ENCODE measurements at regions not wholly inside any gene's neighbourhood (a gene's known extent, or its start where the extent isn't known, plus 50 kb on each side); places are given as distances from the start of the nearest gene placed in this dataset.
"Not testable (repeated sequence)": the region's sequence is repeated elsewhere in the genome, so short reads cannot be mapped to it uniquely, and the experiment has no call there.

DNA sequence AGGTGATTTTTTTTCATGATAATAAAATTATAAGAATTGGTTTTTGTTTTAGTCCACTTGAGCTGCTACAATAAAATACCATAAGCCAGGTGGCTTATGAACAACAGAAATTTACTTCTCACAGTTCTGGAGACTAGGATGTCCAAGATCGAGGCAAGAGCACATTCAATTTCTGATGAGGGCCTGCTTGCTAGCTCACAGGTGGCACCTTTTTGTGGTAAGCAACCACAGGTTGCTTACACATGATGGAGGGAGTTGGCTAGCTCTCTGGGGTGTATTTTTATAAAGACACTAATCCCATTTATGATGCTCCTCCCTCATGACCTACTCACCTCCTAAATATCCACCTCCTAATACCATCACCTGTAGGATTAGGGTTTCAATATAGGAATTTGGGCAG lies 1248.5 kb upstream of the TENM3 start:
- no peaks in the 10 kb centered on the region for H3K9me3 ChIP-seq

DNA sequence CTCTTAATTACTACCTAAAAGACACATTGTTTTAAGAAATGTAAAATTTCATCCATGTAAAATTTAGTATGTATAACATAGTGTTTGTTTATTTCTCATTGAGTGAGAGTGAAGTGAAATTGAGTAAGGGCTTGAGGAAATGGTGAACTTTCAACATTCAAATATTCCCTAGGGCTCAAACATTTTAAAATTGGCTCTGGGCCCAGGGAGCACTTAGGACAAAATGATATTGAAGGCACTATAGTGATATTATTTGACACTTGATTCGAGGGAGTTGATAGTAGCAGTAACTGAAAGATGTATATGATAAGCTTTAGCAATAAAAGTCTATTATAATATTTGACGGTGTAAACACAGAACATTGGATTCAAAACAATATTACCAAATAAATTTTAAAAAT lies 1244.0 kb upstream of the TENM3 start:
- Histone ChIP-seq H3K4me3 (no peak overlapping the region), H3K36me3 (no peaks in the 10 kb centered on the region), H3K27me3 (no peaks in the 10 kb centered on the region), H3K9me3 (no peaks in the 10 kb centered on the region)
- DNase-seq, result no peak

More for the DNA sequence above, 1248.5 kb upstream of the TENM3 start:
- DNase-seq, result no peak
- H3K36me3 ChIP-seq, result no peaks in the 10 kb centered on the region
- H3K27me3 ChIP-seq, result no peaks in the 10 kb centered on the region
- no peak overlapping the region for H3K4me3 ChIP-seq

DNA sequence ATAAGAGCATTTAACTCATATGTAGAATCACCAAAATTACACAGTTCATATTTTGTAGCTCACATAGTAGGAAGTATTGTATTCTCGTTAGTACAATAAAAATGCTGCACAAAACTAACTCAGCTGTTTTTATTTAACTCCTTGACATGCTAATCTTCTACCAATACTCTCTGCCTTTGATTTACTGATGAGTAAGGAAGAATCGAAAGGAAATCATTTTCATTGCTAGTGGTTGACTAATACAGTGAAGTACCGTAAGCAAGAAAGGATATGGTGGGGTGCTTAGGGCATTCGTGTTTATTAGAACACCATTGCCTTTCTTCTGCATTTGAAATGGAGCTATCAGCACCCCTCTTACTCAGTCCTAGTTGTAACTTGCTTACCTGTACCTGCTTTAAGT lies 1239.1 kb upstream of the TENM3 start:
- no peak for DNase-seq
- H3K4me3 ChIP-seq, result no peak overlapping the region
- H3K27me3 ChIP-seq, result no peaks in the 10 kb centered on the region
- no peaks in the 10 kb centered on the region for H3K36me3 ChIP-seq
- no peaks in the 10 kb centered on the region for H3K9me3 ChIP-seq

DNA sequence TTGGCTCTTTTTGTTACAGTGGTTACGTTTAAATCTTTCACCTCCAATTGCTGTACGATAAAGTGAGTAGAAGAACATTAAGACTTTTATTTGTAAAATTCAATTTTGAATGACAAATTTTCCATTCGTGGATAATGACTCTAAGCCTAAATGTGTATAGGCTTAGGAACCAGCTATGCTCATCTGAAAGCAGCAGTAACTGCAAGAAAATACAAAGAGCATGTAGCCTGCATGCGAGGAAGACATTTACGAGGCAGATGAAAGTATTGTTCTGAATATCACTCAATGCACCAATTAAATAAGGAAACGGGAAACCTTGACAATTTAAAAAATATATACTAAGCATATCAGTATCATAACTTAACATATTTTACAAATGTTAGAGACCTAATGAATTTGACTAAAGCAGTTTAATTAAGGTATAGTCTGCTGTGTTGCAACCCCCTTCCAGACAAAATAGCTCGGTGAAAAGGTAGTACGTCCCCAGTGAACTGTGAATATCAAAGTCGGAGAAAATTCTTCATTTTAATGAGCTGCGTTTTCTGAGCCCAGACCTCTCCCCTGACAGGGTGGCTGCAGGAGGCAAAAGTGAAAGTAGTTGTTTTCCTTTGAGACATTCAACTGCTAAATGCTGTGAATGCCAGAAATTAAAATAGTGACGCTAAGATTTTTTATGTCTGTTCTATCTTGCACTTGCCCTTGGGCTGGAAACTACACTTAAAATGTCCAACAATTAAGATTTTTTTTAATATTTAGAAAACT lies 1236.5 kb upstream of the TENM3 start:
- no peaks in the 10 kb centered on the region for H3K27me3 ChIP-seq
- DNase-seq, result no peak
- H3K36me3 ChIP-seq, result no peaks in the 10 kb centered on the region
- no peaks in the 10 kb centered on the region for H3K9me3 ChIP-seq
- peak overlapping the region; percentile 35 for H3K4me3 ChIP-seq

DNA sequence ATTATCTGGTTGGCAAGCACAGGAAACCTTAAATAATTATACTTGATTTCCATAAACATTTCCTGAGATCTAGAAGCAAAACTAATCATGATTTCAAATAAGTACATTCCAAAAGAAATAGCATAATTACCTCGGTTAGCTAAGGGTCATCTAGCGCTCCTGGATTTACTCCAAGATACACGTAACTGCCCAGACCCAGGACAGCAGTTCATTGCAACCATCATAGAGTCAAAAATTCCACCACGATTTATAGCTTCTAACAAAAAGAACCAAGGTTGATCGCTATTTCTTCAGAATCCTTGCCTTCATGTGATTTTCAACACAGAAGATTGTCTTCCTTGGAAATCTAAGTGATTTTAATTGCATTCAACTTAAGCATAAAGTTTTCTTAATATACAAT lies 1235.5 kb upstream of the TENM3 start:
- Histone ChIP-seq H3K27me3 (no peaks in the 10 kb centered on the region), H3K4me3 (peak overlapping the region; percentile 35; the same call in 1 of the 2 replicates), H3K36me3 (no peaks in the 10 kb centered on the region), H3K9me3 (no peaks in the 10 kb centered on the region)
- DNase-seq, result peak; percentile 8

DNA sequence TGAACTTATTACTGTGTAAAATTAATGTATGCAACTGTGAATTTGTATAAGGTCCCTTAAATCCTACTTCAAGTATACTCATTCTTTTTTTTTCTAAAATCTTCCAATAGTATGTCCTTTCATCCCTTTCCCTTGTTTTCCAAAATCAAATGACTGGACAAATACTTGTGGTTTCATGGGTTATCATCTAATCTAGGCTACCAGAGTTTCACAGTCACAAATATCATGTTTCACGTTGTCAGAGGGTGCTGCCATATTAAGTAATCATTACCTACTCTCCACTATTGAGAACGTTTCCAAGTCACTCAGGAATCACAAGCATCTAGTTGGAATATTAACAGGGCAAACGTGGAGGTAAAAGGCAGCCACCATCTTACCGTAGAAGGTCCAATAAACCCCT lies 1235.0 kb upstream of the TENM3 start:
- Histone ChIP-seq H3K27me3 (no peaks in the 10 kb centered on the region), H3K9me3 (no peaks in the 10 kb centered on the region), H3K4me3 (no peak overlapping the region; the same call in 1 of the 2 replicates), H3K36me3 (no peaks in the 10 kb centered on the region)
- DNase-seq, result no peak

DNA sequence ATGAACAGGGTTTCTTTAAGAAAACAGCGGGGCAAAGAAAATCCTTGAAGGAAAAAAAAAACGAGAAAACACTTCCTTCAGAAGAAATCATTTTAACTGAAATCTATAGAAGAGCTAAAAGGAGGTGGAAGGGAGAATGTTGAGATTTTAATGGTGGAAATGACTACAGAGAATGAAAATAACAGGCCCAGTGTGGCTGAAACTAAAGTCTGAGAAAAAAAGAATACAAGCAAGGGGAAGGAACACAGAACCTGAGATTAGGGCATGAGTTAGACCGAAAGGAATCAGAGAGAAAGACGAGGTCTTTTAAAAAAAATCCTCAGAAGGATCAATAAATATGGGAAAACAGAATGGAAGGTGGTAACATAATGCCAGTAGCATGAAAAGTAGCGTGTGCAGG lies 1230.0 kb upstream of the TENM3 start:
- no peak for DNase-seq
- H3K27me3 ChIP-seq, result no peaks in the 10 kb centered on the region
- H3K36me3 ChIP-seq, result no peaks in the 10 kb centered on the region
- no peak overlapping the region for H3K4me3 ChIP-seq
- no peaks in the 10 kb centered on the region for H3K9me3 ChIP-seq

DNA sequence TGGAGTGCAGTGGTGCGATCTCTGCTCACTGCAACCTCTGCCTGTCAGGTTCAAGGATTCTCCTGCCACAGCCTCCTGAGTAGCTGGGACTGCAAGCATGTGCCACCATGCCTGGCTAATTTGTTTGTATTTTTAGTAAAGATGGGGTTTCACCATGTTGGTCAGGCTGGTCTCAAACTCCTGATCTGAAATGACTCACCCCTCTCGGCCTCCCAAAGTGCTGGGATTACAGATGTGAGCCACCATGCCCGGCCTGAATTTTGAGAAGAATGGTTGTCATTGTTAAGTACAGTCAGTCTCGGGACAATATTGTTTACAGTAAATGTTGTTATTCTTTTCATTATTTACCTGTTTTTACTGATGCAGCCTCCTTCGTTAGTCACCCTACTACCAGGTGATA lies 1226.2 kb upstream of the TENM3 start:
- no peaks in the 10 kb centered on the region for H3K27me3 ChIP-seq
- no peaks in the 10 kb centered on the region for H3K36me3 ChIP-seq
- no peak overlapping the region for H3K4me3 ChIP-seq
- no peaks in the 10 kb centered on the region for H3K9me3 ChIP-seq
- no peak for DNase-seq

DNA sequence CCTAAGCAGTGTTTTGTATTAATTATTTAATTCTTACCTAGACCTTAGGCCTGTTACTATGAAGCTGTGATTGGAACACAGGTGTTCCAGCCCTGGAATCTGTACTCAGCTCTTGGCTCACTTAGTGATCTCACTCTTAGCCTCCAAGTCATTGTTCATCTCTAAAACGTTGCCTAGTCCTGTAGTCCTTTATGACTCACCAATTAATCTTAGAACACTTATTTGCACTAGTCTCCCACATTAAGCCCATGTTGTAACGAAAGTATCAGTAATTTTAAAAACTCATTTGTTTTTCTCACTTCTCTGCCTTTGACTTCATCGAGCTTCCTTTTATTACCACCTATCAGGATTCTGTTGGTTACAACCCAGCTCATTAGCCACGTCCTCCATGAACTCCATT lies 1224.7 kb upstream of the TENM3 start:
- no peaks in the 10 kb centered on the region for H3K36me3 ChIP-seq
- no peak for DNase-seq

DNA sequence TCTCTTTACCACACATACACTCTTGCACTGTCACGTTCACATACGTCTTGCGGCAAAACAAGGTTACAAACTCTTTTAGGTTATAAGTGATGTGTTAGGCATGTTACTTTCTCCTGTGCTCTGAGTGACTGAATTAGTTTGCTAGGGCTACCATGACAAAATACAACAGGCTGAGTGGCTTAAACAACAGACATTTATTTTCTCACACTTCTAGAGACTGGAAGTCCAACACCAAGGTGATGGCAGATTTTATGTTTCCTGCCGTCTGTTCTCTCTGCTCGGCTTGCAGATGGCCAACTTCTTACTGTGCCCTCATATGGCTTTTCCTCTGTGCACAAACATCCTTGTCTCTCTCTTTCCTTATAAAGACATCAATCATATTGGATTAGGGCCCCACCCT lies 1224.3 kb upstream of the TENM3 start:
- DNase-seq, result no peak
- Histone ChIP-seq H3K4me3 (no peak overlapping the region), H3K27me3 (no peaks in the 10 kb centered on the region), H3K36me3 (no peaks in the 10 kb centered on the region), H3K9me3 (no peaks in the 10 kb centered on the region)

More for the DNA sequence above, 1224.7 kb upstream of the TENM3 start:
- Histone ChIP-seq H3K9me3 (no peaks in the 10 kb centered on the region), H3K27me3 (no peaks in the 10 kb centered on the region), H3K4me3 (no peak overlapping the region)

DNA sequence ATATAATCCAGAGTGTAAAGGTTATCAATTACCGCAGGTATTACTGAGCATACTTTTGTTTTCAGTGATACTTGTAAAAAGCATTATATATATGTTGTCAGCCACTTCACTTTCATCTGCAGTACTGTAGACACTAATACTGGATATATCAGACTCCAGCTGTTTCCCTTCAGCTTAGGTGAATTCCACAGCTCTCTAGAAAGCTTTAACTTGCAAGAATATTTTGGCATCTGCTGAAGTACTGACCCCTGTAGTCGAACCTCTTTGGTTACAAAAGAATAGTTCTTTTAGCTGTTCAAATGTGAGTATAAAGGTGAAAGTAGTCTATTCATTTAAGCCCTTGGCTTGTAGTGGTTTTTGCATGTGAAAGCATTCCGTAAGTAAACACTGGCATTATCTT lies 1222.7 kb upstream of the TENM3 start:
- Histone ChIP-seq H3K27me3 (no peaks in the 10 kb centered on the region), H3K36me3 (no peaks in the 10 kb centered on the region), H3K9me3 (no peaks in the 10 kb centered on the region), H3K4me3 (no peak overlapping the region)
- DNase-seq, result no peak

DNA sequence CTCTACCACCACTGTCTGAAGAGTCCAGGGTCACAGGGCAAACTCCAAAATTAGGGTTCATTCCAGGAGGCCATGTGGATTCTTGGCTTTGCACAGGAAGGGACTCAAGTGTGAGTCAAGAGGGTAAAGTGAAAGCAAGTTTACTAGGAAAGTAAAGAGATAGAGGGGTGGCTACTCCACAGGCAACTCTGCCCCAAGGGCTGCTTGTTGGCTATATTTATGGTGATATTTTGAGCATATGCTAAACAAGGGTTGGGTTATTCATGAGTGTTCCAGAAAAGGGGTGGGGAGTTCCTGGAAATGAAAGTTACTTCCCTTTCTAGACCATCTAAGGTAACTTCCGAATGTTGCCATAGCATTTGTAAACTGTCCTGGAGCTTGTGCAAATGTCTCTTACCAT lies 1222.0 kb upstream of the TENM3 start:
- Histone ChIP-seq H3K27me3 (no peaks in the 10 kb centered on the region), H3K36me3 (no peaks in the 10 kb centered on the region), H3K9me3 (no peaks in the 10 kb centered on the region), H3K4me3 (no peak overlapping the region)
- no peak for DNase-seq

DNA sequence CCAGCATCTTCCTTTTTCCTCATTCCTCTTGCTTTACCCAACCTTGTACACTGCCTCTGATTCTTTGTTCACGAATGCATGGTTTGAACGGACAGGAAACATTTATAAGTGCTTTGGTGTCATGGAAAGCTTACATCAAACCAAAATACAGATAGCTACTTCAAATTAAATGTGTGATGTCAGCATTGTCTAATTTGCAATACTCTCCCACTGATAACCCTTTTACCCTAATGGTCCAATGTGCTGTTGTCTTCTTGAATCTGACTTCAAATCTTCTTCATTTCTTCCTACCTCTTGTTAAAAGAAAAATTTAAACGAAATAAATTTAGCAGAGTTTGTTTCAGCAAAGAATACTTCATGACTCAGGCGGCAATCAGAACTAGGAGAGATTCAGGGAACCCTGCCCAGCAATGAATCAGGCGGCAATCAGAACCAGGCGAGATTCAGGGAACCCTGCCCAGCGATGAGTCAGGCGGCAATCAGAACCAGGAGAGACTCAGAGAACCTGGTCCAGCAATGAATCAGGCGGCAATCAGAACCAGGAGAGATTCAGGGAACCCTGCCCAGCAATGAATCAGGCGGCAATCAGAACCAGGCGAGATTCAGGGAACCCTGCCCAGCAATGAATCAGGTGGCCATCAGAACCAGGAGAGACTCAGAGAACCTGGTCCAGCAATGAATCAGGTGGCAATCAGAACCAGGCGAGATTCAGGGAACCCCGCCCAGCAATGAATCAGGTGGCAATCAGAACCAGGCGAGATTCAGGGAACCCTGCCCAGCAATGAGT lies 1212.9 kb upstream of the TENM3 start:
- H3K9me3 ChIP-seq, H3K4me3 ChIP-seq, H3K27me3 ChIP-seq, H3K36me3 ChIP-seq: not testable (repeated sequence)
- DNase-seq, result peak; percentile 90

DNA sequence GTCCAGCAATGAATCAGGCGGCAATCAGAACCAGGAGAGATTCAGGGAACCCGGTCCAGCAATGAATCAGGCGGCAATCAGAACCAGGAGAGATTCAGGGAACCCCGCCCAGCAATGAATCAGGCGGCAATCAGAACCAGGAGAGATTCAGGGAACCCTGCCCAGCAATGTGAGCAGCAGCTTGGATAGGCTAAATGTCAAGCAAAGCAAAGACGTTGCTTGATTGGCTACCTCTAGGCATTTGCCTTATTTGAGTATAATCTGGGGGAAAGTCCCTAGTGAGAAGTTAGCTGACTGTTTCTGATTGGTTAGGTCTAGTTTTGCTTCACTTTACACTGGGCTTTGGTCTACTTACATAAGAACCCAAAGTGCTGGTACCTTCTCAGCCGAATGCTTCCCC lies 1212.2 kb upstream of the TENM3 start:
- no peaks in the 10 kb centered on the region for H3K36me3 ChIP-seq
- H3K27me3 ChIP-seq, result no peaks in the 10 kb centered on the region
- DNase-seq, result no peak
- no peak overlapping the region for H3K4me3 ChIP-seq
- H3K9me3 ChIP-seq, result no peaks in the 10 kb centered on the region

DNA sequence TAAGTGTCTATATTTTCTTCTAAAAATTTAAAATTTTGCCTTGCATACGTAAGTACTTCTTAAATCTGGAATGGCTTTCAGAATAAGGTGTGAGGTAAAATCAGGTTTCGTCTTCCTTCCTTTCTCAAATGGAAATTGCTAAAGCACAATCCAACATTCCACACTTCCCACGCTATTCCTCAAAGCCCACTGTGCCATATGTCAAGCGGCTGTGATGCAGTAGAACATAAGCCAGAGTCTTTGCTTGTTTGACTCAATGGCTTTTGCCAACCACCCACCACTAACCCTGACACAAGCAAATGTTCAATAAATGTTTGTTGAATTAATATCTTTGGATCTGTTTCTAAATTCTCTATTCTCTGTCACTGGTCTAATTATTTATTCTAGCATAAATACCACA lies 1199.7 kb upstream of the TENM3 start:
- Histone ChIP-seq H3K9me3 (no peaks in the 10 kb centered on the region), H3K27me3 (no peaks in the 10 kb centered on the region), H3K4me3 (no peak overlapping the region), H3K36me3 (no peaks in the 10 kb centered on the region)
- DNase-seq, result no peak

DNA sequence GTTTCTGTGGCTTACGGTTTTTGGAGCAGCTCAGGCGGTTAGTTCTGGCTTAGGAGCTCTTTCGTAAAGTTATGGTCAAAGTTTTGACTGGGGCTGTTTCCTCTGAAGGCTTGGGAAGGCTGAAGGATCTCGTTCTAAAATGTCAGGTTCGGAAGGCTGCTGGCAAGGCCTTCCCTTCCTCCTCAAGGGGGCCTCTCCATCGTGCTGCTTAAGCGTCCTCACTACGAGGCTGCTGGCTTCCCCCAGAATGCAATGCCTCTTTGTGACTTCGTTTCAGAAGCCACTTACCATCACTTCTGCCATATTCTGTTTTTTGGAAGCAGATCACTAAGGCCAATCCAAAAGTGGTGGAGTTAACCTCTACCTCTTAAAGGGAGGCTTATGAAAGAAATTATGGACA lies 1196.4 kb upstream of the TENM3 start:
- Histone ChIP-seq H3K9me3 (no peaks in the 10 kb centered on the region), H3K36me3 (no peaks in the 10 kb centered on the region), H3K27me3 (no peaks in the 10 kb centered on the region), H3K4me3 (no peak overlapping the region)
- DNase-seq, result no peak

DNA sequence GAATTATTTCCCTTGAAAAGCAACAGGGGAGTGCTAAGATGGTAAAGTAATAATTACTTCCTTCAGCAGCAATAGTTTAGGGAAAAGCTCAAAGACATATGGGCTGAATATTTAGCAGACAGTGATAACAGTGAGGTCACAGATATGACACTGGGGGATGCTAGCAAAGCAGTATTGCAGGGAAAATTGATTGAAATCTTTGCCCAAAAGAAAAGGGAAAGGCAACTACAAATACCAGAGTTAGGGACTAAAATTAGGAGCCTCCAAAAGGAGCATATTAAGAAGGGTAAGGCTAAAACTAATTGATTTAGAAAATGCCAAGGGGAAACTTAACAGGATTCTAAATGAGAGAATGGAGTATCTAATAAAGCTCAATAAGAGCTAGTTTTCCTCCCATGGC lies 1191.3 kb upstream of the TENM3 start:
- no peak overlapping the region for H3K4me3 ChIP-seq
- no peak for DNase-seq
- no peaks in the 10 kb centered on the region for H3K9me3 ChIP-seq
- H3K27me3 ChIP-seq, result no peaks in the 10 kb centered on the region
- no peaks in the 10 kb centered on the region for H3K36me3 ChIP-seq

DNA sequence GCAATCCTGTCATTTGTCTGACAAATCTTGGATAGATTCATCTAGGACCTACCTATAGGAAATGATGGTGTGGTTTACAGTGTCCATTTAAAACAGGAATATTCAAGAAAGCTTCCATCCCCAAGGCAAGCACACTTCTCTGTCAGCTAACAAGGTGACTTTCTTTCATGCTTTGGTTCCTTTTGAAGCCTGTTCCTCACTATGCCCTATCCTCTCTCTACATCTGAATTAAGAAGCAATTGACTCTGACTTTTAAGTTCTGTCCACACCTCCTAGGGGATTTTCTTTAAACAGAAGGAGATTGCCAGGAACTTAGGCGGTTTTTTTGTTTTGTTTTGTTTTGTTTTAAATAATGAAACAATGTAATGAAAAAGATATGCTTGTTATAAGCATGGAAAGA lies 1181.4 kb upstream of the TENM3 start:
- Histone ChIP-seq H3K27me3 (no peaks in the 10 kb centered on the region), H3K9me3 (no peaks in the 10 kb centered on the region), H3K36me3 (no peaks in the 10 kb centered on the region), H3K4me3 (no peak overlapping the region)
- no peak for DNase-seq

All from MG63 (cell line).